HepG2 (cell line): ENCODE measurements at regions not wholly inside any gene's neighbourhood (a gene's known extent, or its start where the extent isn't known, plus 50 kb on each side); places are given as distances from the start of the nearest gene placed in this dataset.

Experiments
- ATAC-seq: fragments of 200-7000 bp; cut with Tn5 transposase; 3 replicates; pipeline ENCODE4 v1.9.1; 2020; ENCODE audit warnings: mild to moderate bottlenecking, moderate library complexity
- BruUV-seq: library from RNA; stranded (reverse); fragments of 400-500 nt; replicated peaks from 2 replicates; lab custom pipeline; 2021; lab: Mats Ljungman, UMichigan
- CTCF ChIA-PET: fragments of 300-600 bp; formaldehyde crosslinking; extraction: SDS; loops from one replicate; lab custom pipeline; 2021; ENCODE audit warnings: low total read pairs, inconsistent platforms, low intra/inter-chr PET ratio; lab: Yijun Ruan, JAX
- POLR2A ChIA-PET: fragments of 350-600 bp; sonication (Branson Sonifier 250); formaldehyde crosslinking; loops from one replicate; lab custom pipeline; 2020; ENCODE audit warnings: antibody characterized with exemption, inconsistent platforms; lab: Yijun Ruan, JAX
- DNase-seq: peaks from one replicate; pipeline ENCODE4 v3.0.0-alpha.2; 2015; ENCODE audit warnings: low spot score
- FAIRE-seq: peaks from 3 replicates; lab custom pipeline; 2011; peaks lifted over from hg19 to GRCh38; lab: Jason Lieb, UNC
- H2AFZ ChIP-seq: one replicate; pipeline ENCODE4 v1.6.1; 2011; ENCODE audit warnings: low read length, inconsistent platforms
- H3K27ac ChIP-seq: fragments of 300-600 bp; 3 replicates; pipeline ENCODE4 v1.8.0; 2011; ENCODE audit warnings: mixed run types, mild to moderate bottlenecking, mixed read lengths, low read length, inconsistent platforms; ENCODE audit not compliant: insufficient read depth; ENCODE audit errors: extremely low read length
- H3K27me3 ChIP-seq, 2 experiments: fragments of 200-600 bp in 1 of 2; 2 replicates in 1 of 2; 3 replicates in 1 of 2; pipeline versions ENCODE4 v1.6.0 to v1.8.0; 2011; ENCODE audit warnings: low read length in 2 of 2, mild to moderate bottlenecking in 2 of 2, moderate library complexity in 2 of 2, inconsistent platforms in 1 of 2; ENCODE audit not compliant: insufficient read depth in 2 of 2, control insufficient read depth in 1 of 2
- H3K36me3 ChIP-seq, 2 experiments: fragments of 200-600 bp in 1 of 2; replicated peaks in 1 of 2; 2 replicates in 1 of 2; 3 replicates in 1 of 2; pipeline versions ENCODE4 v1.5.1 to v1.8.0; 2011; ENCODE audit warnings: low read length in 2 of 2, inconsistent platforms in 1 of 2; ENCODE audit not compliant: insufficient read depth in 2 of 2, control insufficient read depth in 1 of 2
- H3K4me1 ChIP-seq: 2 replicates; pipeline ENCODE4 v1.5.1; 2012; ENCODE audit warnings: low read length, inconsistent platforms; ENCODE audit not compliant: insufficient read depth
- H3K4me2 ChIP-seq: 2 replicates; pipeline ENCODE4 v1.6.0; 2011; ENCODE audit warnings: low read depth, low read length, inconsistent platforms
- H3K4me3 ChIP-seq, 3 experiments: fragments of 200-600 bp in 1 of 3; sonication (generic), shearing (Covaris generic) in 1 of 3; replicated peaks in 1 of 3; 2 replicates each; pipeline ENCODE4 v1.5.1; 2011 to 2016; ENCODE audit warnings: low read length in 3 of 3, inconsistent platforms in 2 of 3, low read depth in 2 of 3, mild to moderate bottlenecking in 2 of 3, control low read depth in 1 of 3, mixed read lengths in 1 of 3; ENCODE audit not compliant: insufficient read depth in 1 of 3
- H3K79me2 ChIP-seq: one replicate; pipeline ENCODE4 v1.6.1; 2011; ENCODE audit warnings: low read length, inconsistent platforms; ENCODE audit not compliant: insufficient read depth
- H3K9ac ChIP-seq: 2 replicates; pipeline ENCODE4 v1.6.0; 2011; ENCODE audit warnings: mild to moderate bottlenecking, low read depth, low read length, inconsistent platforms; ENCODE audit not compliant: insufficient read depth
- H3K9me3 ChIP-seq: 2 replicates; pipeline ENCODE4 v1.5.1; 2012; ENCODE audit warnings: mild to moderate bottlenecking, low read length
- H4K20me1 ChIP-seq: 2 replicates; pipeline ENCODE4 v1.6.0; 2011; ENCODE audit warnings: inconsistent platforms, mild to moderate bottlenecking, low read length, moderate library complexity; ENCODE audit not compliant: insufficient read depth
- BATF2 ChIP-seq: sonication (generic); formaldehyde crosslinking; IDR thresholded peaks from 2 replicates; pipeline ENCODE4 v1.8.0; 2022; ENCODE audit warnings: mild to moderate bottlenecking, missing genetic modification reagents, moderate library complexity
- CREB3 ChIP-seq: sonication (generic); formaldehyde crosslinking; IDR thresholded peaks from 2 replicates; pipeline ENCODE4 v1.5.0; 2020; ENCODE audit warnings: missing genetic modification reagents
- HMG20A ChIP-seq: IDR thresholded peaks from 2 replicates; pipeline ENCODE4 v1.6.1; 2016; ENCODE audit warnings: borderline replicate concordance
- KLF9 ChIP-seq: IDR thresholded peaks from 2 replicates; pipeline ENCODE4 v1.6.1; 2016; ENCODE audit warnings: low read depth
- TBP ChIP-seq: sonication (generic); formaldehyde crosslinking; IDR thresholded peaks from 2 replicates; pipeline ENCODE4 v1.5.0; 2020; ENCODE audit warnings: missing genetic modification reagents
- TBX2 ChIP-seq: sonication (generic); formaldehyde crosslinking; IDR thresholded peaks from 2 replicates; pipeline ENCODE4 v1.5.0; 2020; ENCODE audit warnings: missing genetic modification reagents, mild to moderate bottlenecking, borderline replicate concordance
- ZNF142 ChIP-seq: sonication (generic); formaldehyde crosslinking; IDR thresholded peaks from 2 replicates; pipeline ENCODE4 v1.4.0; 2020; ENCODE audit warnings: missing genetic modification reagents
- ZNF281 ChIP-seq: sonication (generic); formaldehyde crosslinking; IDR thresholded peaks from 2 replicates; pipeline ENCODE4 v1.4.0; 2020; ENCODE audit warnings: missing genetic modification reagents, borderline replicate concordance
- ZNF512B ChIP-seq: sonication (generic); formaldehyde crosslinking; IDR thresholded peaks from 2 replicates; pipeline ENCODE4 v1.5.1; 2020; ENCODE audit warnings: missing genetic modification reagents, mild to moderate bottlenecking, borderline replicate concordance
- WGBS: methylation state at CpG from one replicate; pipeline ENCODE4 v1.1.6; 2017; ENCODE audit warnings: low lambda C conversion rate; 5-methylcytosine and 5-hydroxymethylcytosine counted together
- in situ Hi-C: cut with HindIII; loops from 2 replicates; pipeline ENCODE4 v1.10.0; 2017; ENCODE audit warnings: low pct_unique_long_range_greater_than_20kb; ENCODE audit not compliant: extremely low pct_ligation_motif_present
- intact Hi-C: fragments of 100-400 bp; cut with micrococcal nuclease; formaldehyde crosslinking; loops from one replicate; pipeline ENCODE4 v1.10.0; 2022; ENCODE audit not compliant: unreplicated experiment

GRCh38 chr10:117865945-117866344, 180.8 kb downstream of the RAB11FIP2 start (continued):
- TF ChIP-seq ZNF281 (CRISPR knock-in tag) (no peak), KLF9 (CRISPR knock-in tag) (no peak), TBX2 (CRISPR knock-in tag) (no peak)

- peaks cover 0 to 3% of the 10 kb centered on the region in 2 experiments; a peak in 1 of 5 replicates for H3K27me3 ChIP-seq
- in situ Hi-C loops (loop anchor here (10.0 kb wide), 1 partner anchor 367 kb away; no protein-coding TSS in a partner anchor), intact Hi-C loops (no loop called here)
- H3K79me2 ChIP-seq: no peaks in the 10 kb centered on the region
- no peaks in the 10 kb centered on the region for H4K20me1 ChIP-seq
- ATAC-seq: no peak
- no peaks in the 10 kb centered on the region for H3K9me3 ChIP-seq
- no peak overlapping the region for H2AFZ ChIP-seq
- no peak overlapping the region for H3K27ac ChIP-seq
- CTCF ChIA-PET: no interaction called here
- 53% methylated on average over 9 of the region's 9 CpGs for WGBS
- FAIRE-seq: no peak
- H3K36me3 ChIP-seq: no peaks in the 10 kb centered on the region
- H3K4me3 ChIP-seq: no peak overlapping the region
- DNase-seq: no peak
- BruUV-seq: no TSS peak
- no peaks in the 10 kb centered on the region for H3K4me1 ChIP-seq
- POLR2A ChIA-PET: no interaction called here
- H3K9ac ChIP-seq: no peak overlapping the region
- no peak overlapping the region for H3K4me2 ChIP-seq
- no peak for TF ChIP-seq ZNF142 (CRISPR knock-in tag)
- TF ChIP-seq ZNF512B (CRISPR knock-in tag): no peak
- no peak for TF ChIP-seq HMG20A (CRISPR knock-in tag)
- TF ChIP-seq TBP (CRISPR knock-in tag): no peak
- TF ChIP-seq CREB3 (CRISPR knock-in tag): no peak
- TF ChIP-seq BATF2 (CRISPR knock-in tag): no peak
Measured at GRCh38 chr10:117868151-117868550, 178.6 kb downstream of the RAB11FIP2 start.
